GM21390 (cell line): ENCODE measurements at regions not wholly inside any gene's neighbourhood (a gene's known extent, or its start where the extent isn't known, plus 50 kb on each side); places are given as distances from the start of the nearest gene placed in this dataset.
"Not testable (repeated sequence)": the region's sequence is repeated elsewhere in the genome, so short reads cannot be mapped to it uniquely, and the experiment has no call there.

Source experiments
- ATAC-seq: cut with Tn5 transposase; IDR thresholded peaks from one replicate; pipeline ENCODE4 v1.9.1; 2021; ENCODE audit not compliant: unreplicated experiment

DNA sequence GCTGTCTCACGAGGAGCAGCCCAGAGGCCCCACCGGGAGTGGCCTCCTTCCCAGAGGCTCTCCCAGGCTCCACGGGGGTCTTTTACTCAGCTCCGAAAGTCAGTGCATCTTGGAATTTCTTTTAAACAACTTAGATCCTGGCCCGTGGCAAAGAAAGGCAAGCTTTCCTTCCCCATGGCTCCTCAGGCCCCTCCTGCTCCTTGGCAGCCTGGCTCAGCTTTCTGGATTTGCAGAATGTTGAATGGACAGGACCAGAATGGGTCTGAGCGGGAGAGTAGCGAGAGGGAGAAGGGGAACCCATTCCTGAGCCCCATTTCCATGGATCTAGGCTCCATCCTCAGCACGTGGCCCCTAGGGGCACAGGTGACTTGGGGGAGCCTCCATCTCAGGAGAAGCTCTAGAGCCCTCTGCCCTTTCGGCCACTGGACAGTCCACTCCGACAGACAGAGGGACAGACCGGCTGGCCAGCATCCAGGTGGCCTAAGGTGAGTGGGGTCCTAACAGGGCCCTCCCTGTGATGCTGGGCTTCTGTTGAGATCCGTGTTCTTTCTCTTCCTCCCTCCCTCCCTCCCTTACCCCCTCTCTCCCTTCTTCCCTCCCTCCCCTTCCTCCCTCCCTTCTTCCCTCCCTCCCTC lies 173.9 kb upstream of the PPP1R26 start:
- no peak for ATAC-seq

DNA sequence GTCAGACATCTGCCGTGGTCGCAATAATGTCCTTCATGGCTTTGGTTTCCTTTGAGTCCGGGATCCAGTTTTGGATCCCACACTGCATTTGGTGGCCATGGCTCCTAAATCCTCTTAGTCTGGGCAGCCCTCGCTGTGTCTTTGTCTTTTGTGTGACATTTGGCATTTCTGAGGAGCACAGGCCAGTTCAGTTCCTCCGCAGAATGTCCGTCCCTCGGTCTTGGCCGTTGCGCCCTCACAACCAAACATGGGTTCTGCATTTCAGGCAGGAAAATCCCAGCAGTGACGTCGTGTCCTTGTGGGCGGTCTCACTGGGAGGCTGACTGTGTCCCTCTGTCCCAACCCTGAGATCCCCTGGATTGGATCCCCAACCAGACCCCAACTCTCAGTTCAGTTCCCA lies 172.9 kb upstream of the PPP1R26 start:
- ATAC-seq = no peak

DNA sequence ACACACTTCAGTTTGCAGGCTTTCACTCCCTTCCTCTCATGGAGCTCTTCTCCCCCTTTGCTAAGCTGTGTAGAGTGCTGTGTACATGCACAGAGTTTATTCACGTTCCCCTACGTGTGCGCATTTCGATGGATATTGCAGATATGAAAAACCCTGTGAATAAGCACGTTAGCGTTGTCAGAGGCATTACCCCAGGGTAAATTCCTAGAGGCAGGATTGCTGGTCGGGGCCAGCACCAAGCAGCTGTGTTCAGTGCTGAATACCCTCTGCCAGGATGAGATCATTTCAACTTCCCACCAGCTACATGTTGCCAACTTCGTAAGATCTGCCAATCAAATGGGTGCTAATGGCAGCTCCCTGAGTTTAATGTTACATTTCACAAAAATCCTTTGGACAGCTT lies 172.3 kb upstream of the PPP1R26 start:
- no peak for ATAC-seq

DNA sequence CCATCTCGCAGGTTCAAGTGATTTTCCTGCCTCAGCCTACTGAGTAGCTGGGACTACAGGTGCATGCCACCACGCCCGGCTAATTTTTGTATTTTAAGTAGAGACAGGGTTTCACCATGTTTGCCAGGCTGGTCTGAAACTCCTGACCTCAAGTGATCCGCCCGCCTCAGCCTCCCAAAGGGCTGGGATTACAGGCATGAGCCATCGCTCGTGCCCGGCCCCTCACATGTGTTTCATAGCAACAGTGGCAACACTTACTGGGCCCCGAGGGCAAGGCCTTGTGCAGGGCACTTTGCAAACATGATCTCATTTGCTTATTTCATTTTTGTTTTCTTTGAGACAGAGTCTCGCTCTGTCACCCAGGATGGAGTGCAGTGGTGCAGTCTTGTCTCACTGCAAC lies 171.7 kb upstream of the PPP1R26 start:
- not testable (repeated sequence) for ATAC-seq

DNA sequence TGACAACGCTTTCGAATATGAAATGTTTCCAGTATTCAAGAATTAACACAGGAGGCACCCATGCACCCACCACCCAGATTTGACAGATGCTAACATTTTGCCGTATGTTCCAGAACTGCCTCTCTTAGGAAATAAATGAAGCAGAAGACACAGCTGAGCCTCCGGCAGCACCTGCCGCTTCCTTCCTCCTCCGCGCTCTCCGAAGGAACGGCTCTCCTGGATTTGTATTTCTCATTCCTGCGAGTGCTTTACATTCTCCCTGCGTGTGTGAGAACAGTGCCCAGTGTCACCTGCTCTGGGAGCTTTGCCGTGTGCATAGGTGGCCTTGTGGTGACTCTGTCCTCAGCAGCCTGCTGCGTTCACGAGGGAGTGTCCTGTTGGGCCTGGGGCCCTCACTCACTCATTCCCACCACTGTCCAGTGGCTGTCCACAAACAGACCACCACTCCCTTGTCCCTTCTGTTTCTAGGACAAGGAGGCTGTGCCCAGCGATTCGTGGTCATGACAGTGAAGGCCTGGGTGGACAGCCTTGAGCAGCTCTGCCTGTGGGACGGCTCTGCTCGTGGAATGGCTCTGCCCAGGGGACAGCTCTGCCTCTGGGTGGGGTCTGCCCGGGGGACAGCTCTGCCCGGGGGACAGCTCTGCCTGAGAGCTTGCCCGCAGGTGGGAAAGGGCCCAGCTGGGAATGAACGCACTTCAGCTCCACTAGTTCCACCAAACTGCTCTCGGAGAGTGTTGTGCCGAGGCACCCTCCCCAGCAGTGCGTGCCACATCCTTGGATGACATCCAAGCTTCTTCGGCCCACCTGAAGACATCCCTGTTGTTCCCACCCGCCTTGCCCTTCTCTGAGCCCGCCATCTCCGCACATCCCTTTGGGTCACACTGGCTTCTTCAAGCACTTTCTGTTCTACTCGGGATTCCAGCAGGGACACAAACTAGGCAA lies 170.5 kb upstream of the PPP1R26 start:
- ATAC-seq = no peak

DNA sequence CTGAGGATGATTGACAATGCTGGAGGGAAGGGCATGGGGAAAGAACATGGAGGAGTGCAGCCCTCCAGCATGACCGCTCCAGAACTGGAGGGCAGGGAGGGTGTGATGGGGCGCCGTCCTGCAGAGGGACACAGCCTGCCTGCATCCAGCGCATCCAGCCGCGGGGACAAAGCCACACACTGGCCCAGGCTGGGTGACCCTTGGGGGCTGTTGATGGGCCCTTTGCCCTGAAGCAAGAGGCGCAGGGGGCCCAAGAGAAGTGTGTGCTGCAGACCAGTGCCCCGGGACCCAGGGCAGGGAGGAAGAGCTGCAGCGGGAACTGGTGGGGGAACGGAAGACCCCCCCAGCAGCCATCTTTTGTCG lies 169.8 kb upstream of the PPP1R26 start:
- no peak for ATAC-seq

DNA sequence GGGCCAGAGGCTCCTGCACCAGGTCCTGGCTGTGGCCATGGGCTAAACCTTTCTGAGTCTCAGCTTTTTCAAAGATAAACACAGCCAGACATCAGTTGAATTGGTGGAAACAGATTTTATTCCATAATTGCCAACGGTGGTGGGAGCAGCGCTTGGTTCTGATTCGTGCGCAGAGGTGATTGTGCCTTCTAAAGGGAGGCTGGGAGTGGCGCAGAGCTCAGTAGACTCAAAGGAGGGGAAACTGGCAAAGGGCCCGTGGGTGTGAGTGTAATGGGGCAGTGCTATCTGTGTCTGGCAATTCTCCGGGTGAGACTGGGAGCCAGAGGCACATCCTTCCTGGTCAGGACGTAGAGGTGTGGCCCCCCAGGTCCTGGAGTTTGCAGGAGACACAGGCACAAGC lies 169.4 kb upstream of the PPP1R26 start:
- ATAC-seq = no peak

DNA sequence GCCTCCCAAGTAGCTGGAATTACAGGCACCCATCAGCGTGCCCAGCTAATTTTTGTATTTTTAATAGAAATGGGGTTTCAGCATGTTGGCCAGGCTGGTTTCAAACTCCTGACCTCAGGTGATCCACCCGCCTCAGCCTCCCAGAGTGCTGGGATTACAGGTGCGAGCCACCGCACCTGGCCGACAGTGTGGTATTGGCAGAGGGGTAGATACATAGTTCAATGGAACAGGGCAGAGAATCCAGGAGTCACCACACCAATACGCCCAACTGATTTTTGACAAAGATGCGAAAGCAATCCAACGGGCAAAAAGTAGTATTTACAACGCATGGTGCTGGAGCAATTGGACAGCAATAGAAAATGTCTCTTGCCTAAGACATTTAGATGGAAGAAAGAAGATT lies 164.0 kb upstream of the PPP1R26 start:
- ATAC-seq = no peak

DNA sequence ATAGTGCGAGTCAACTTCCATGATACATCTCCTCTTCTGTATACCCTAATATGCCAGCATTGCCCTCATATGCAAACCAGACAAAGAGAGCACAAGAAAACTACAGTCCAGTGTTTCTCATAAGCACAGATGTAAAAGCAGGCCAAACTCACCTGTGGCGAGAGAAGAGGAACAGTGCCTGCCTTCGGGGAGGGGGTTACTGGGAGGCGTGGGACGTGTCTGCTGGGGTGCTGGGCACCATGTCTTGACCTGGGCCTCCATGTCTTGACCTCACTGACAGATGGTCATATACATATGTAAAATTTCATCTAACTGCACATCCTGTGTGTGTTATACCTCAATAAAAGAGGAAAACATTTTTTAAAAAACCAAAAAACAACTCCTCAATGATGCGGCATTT lies 159.3 kb upstream of the PPP1R26 start:
- ATAC-seq = no peak

DNA sequence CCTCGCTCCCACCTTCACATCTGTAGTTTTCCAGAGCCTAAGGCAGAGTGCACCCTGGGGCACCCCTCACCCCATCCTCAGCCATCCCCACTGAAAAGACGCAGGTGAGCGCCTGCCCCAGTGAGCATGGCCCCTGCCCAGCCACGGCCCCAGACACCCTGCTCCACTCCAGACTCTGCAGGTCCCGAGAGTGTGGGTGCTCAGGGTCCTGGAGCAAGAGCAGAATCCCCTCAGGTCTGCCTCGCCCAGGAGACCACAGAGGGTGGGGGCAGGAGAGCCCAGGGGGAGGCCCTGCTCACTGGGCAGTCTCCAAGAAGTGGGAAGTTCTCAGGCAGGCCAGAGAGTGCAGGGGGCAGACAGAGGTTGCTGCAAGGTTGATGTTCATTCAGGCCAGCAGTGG lies 158.6 kb upstream of the PPP1R26 start:
- ATAC-seq = no peak

DNA sequence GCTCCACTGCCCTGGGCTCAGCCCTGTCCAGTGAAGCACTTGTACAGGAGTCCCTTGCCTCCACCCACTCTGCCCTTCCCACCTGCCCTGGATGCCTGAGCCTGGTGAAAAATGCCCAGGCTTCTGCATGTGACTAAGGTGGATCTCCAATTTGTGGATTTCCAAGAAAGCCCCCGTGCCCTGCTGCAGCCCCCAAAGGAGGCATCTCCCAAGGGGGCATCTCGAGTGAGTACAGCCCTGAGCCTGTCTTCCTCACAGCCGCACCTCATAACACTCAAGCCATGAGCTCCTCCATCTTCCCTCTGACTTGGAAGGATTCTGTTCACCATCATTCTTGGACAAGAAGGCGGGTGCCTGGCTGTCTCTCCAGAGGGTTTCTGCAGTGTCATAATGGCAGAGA lies 158.0 kb upstream of the PPP1R26 start:
- ATAC-seq = no peak

DNA sequence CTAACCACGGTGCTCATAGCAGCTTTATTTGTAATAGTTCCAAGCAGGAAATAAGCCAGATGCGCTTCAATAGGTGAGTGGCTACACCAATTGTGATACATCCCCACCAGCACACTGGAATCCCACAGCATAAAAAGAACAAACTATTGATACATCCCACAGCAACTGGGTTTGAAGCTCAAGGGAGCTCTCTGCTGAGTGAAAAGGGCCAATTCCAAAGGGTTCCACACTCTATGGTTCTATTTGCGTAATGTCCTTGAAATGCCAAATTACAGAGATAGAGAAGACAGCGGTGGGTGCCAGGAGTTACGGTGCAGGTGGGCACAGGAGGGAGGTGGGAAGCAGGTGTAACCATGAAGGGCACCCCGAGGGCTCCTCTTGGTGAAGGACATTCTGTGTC lies 155.3 kb upstream of the PPP1R26 start:
- ATAC-seq = no peak

DNA sequence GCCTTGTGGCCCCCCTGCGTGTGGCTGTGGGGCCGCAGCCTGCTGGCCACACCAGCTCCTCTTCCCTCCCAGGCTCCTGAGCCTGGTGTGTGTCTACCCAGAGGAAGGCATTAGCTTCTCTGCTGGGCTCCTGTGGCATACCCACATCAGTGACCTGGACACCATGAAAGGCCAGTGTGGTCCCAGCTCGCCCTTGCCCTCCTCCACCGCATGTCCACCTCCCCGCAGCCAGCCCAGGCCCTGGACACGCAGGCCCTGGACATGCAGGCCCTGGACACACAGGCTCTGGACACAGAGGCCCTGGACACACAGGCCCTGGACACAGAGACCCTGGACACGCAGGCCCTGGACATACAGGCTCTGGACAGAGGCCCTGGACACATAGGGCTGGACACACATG lies 153.4 kb upstream of the PPP1R26 start:
- no peak for ATAC-seq

DNA sequence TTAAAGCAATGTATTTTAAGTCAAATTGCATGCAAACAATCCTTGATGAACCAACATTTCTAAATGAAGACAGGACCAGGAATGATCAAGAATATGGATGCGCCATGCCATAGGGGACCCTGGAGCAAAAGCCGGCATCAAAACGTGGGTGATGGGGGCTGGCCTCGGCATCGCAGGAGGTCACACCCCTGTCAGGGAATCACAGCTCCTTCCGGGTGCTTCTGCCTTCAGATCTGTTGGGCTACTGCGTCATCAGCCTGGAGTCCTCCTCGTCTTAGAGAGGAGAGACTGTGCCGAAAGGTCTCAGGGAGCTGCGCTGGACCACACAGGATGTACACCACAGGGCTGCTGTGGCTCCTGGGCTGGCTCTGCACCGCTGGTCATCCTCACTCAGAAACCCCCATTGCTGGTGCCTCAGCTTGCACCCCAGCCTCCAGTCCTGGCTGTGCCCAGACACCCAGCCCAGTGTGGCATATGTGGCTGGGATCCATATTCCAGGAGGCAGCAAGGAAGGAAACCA lies 152.9 kb upstream of the PPP1R26 start:
- no peak for ATAC-seq

DNA sequence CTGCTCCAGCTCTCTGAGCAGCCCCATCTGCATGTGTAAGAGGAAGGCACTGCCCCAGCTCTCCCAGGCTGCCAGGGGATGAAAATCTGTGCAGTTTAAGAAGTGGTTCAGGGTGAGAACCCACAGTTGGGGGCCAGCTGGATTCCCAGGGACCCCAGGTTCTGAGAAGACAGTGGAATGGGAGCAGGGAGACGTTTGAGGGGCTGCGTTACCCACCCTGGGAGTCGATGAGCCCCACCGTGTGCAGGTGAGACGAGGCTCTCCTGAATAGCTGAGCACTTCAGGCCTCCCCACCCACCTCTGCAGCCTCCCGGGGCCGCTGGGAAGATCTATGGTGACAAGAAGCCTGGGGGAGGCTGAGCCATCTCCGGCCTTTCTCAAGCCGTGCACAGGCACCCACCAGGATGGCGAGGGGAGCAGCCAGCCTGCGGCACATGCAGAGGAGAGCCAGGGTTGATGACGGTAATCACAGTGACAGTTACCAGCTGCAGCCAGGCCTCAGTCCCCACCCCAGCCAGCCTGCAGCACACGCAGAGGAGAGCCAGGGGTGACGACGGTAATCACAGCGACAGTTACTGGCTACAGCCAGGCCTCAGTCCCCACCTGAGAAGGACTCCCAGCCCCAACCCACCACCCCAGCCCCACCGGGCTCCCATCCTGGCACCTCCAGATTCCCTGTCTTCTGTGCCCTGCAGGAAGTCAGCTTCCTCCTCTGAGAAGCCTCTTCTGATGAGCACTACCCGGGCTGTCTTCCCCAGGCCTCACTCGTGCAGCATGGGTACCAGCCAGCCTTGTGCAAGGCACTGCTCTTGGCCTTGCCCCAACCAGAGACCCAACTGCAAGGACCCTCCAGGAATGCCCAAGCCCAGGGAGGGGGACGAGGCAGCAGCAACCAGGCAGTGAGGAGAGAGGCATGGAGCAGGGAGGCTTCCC lies 150.8 kb upstream of the PPP1R26 start:
- no peak for ATAC-seq

DNA sequence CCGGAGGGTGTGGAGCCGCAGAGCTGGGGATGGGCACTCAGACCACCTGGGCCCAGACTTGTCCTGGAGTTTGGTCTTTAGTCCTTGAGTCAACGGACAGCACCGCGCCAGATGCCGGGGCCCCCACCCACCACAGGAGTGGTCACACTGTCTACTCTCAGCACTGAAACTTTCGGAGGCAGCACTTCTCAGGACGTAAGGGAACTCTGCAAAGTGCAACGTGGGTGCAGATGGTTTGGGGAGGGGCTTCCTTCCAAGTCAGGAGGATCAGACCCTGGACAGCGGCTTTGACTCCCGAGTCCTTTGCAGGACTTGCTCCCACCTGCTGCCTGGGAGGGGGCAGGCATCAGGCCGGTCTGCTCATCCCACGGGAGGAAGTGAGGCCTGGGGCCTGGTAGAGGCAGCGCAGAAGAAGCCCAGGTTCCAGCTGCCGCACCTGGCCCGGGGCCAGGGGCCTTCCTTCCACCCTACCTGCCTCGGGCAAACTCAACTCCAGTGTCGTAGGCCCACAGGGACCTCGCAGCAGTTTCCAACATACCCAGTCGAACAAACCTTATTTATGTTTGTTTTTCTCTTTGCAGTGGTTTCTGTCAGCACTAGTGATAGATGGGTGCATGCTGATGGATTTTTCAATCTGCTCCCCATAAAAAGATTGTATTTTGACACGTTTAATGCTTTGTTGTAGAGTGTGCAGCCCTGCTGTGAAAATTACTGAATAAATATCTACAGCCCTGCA lies 149.8 kb upstream of the PPP1R26 start:
- ATAC-seq = no peak

DNA sequence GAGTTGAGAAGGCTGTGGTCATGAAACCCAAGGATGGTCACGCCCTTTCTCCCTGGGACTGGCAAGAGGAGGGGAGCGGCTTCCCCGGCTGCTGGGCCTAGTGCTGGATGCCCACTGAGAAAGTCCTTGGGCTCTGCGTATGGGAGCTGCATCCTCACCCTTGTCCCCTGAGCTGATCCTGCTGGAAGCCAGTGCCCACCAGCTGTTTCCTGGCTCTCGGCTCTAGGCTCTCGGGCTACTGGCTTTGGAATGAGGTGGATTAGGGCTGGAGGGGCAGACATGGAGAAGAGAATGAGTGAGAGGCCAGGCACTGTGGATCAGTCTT lies 149.3 kb upstream of the PPP1R26 start:
- no peak for ATAC-seq

DNA sequence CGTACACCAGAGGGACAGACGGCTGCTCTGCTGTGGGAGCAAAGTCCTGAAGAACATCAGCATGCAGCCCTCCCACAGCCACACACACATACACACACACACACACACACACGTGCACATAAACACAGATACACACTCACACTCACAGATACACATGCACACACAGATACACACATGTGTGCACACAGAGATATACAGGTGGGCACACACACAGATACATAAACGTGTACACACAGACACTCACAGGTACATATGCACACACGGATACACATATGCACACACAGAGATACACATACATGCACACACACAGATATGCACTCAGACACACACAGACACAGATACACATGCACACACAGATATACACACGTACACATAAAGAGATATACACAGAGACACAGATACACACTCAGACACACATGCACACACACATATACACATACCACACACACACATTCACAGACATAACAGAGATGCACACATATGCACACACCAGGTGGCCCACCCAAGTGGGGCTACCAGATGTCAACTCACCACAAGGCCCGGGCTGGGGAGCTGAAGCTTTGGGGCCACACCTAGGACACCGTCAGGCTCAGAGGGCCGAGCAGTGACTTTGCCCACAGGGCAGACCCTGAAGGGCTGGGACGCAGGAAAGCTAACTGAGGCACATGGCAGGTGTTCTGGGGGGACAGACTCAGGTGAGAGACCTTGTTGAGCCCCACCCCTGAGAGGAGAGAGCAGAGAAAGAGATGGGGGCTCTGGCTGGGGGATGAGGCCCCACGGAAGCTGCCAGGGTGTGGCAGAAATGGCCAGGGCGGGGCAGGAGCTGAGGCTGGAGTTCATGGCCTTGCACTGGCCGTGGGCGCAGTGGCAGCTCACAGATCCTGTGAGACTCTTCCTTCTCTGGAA lies 148.6 kb upstream of the PPP1R26 start:
- no peak for ATAC-seq

DNA sequence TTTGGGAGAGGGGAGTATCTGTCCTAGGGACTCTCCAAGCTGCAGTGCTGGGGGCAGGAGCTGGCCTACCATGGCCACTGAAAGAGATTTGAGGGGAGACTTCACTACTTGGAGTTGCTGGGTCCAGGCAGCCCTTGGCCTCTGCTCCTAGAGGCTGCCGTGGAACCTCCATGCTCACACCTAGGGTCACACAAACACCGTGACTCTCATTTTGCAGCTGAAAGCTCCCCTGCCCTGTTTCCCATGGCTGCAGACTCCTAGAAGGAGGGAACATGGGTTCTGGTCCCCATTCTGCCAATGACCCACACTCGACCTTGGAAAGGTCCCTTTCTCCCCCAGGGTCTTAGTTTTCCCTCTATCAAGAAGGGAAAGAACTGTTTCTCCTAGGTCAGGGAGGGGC lies 147.1 kb upstream of the PPP1R26 start:
- ATAC-seq = no peak
